Fibroblast of the aortic adventitia (primary cell): ENCODE measurements at regions not wholly inside any gene's neighbourhood (a gene's known extent, or its start where the extent isn't known, plus 50 kb on each side); places are given as distances from the start of the nearest gene placed in this dataset.

Experiments
- DNase-seq: peaks from one replicate; pipeline ENCODE4 v3.0.0-alpha.2; 2010; ENCODE audit warnings: low read depth
- H3K4me3 ChIP-seq: 2 replicates; pipeline ENCODE4 v1.5.1; 2011; ENCODE audit warnings: low read depth, mild to moderate bottlenecking, control low read depth, low read length, moderate library complexity
- TF ChIP-seq, protein P1 (sequence below): IDR thresholded peaks from 2 replicates; pipeline ENCODE4 v1.5.1; 2011; ENCODE audit warnings: mild to moderate bottlenecking, low read length, control low read depth, inconsistent platforms; ENCODE audit not compliant: insufficient read depth

- DNase-seq = no peak
- TF ChIP-seq, protein P1, sequence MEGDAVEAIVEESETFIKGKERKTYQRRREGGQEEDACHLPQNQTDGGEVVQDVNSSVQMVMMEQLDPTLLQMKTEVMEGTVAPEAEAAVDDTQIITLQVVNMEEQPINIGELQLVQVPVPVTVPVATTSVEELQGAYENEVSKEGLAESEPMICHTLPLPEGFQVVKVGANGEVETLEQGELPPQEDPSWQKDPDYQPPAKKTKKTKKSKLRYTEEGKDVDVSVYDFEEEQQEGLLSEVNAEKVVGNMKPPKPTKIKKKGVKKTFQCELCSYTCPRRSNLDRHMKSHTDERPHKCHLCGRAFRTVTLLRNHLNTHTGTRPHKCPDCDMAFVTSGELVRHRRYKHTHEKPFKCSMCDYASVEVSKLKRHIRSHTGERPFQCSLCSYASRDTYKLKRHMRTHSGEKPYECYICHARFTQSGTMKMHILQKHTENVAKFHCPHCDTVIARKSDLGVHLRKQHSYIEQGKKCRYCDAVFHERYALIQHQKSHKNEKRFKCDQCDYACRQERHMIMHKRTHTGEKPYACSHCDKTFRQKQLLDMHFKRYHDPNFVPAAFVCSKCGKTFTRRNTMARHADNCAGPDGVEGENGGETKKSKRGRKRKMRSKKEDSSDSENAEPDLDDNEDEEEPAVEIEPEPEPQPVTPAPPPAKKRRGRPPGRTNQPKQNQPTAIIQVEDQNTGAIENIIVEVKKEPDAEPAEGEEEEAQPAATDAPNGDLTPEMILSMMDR = no peak
- no peak overlapping the region for H3K4me3 ChIP-seq
Observed at GRCh38 chr11:70544067-70544773, 145.9 kb downstream of the CTTN start.

- DNase-seq = no peak
- TF ChIP-seq, protein P1 = no peak
Observed at GRCh38 chr11:70544774-70545609, 146.7 kb downstream of the CTTN start.

DNA sequence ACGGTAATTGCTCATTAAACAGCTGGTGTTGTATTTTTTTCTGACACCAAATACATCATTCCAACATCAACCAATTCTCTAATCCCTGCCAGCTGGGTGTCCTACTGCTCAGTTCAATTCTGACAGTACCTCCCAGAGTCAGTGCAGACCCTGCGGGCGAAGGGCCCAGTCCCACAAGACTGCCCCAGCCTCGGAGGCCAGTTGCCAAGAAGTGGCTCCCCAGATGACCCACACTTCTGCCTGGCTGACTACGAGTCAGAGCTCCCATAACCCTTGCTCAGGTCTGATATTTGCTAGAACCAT is 147.2 kb downstream of the CTTN start:
- H3K4me3 ChIP-seq = no peak overlapping the region
- no peak for DNase-seq
- TF ChIP-seq, protein P1 = no peak

More at GRCh38 chr11:70544774-70545609, 146.7 kb downstream of the CTTN start:
- H3K4me3 ChIP-seq = no peak overlapping the region

DNA sequence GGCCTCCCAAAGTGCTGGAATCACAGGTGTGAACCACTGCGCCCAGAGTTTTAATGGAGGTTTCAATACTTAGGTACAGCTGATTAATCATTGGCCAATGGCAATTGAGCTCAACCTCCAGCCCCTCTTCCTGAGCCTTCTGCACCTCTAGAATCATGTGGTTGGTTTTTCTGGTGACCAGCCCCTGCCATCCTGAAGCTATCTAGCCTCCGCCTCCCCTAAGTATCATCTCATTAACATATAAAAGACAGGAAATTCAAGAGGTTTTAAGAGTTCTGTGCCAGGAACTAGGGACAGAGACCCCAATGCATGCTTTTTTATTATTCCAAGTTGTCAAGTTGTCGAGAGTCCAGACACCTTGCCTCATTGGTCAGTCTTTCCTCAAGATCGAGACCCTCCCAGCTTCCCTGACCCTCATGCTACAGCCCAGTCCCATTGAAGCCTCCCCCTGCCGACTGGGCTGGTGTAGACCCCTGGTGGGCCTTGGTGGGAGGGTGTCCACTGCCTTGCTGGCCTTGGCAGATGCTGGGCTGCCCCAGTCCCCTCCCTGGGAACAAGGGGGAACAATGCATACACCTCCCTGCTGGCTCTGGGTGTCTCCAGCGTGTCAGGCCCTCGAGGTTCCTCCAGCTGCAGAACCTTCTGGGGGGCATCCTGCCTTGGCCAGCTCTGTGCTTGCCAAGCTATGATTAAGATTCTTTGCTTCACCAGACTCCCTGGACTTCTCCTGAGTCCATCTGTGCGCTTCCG is 148.0 kb downstream of the CTTN start:
- DNase-seq = no peak
- TF ChIP-seq, protein P1 = no peak

GRCh38 chr11:70547386-70547785 is 149.1 kb downstream of the CTTN start:
- no peak for DNase-seq
- H3K4me3 ChIP-seq = no peak overlapping the region
- TF ChIP-seq, protein P1 = no peak

More for the DNA sequence above, 148.0 kb downstream of the CTTN start:
- no peak overlapping the region for H3K4me3 ChIP-seq

DNA sequence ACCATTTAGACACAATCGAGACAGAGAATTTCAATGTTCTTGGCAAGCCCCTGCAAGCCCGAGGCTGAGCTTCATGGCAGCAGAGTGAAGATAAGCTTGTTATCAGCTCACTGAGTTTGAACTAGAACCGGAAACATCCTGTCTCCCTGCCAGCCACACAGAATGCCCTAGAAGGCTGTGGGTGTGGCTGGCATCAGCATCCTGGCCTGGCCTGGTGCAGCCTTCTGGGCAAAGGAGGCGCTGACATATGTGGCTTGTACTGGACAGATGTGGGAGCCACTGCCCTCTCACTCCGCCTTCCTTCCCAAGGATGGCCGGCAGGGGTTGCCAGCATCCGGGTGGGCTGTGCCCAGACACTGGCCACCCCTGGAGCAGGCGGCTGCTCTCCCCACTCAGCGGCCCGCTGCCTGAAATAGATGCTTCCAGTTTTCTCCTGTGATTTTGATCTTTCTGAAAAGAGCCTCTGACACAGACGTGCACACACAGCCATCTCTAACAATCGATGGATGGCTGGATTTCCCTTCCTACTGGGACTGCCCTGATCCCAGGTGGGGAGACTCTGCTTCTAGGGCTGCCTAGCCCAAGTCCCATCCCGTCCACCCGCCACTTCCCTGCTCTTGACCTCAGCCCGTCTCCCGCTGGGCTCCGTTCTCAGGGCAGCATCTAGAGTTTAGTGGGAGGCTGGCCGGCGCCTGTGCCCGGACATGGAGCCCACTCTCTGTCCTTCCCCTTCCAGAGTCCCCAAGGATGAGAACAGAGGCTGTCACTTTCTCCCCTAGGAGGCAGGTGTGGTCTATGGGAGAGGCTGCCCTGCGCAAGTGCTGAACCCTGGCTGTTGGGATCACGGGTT is 149.7 kb downstream of the CTTN start:
- TF ChIP-seq, protein P1 = no peak
- no peak for DNase-seq
- H3K4me3 ChIP-seq = no peak overlapping the region
